OCI-LY1 (cell line): ENCODE measurements at regions not wholly inside any gene's neighbourhood (a gene's known extent, or its start where the extent isn't known, plus 50 kb on each side); places are given as distances from the start of the nearest gene placed in this dataset.

Experiments used
- H2AFZ ChIP-seq: fragments of 200-600 bp; sonication (generic), shearing (Covaris generic); 2 replicates; pipeline ENCODE4 v1.6.0; 2014; ENCODE audit warnings: antibody characterized with exemption, mild to moderate bottlenecking, low read length
- H3F3A ChIP-seq: fragments of 200-600 bp; sonication (generic), shearing (Covaris generic); 2 replicates; pipeline ENCODE4 v1.6.0; 2014; ENCODE audit warnings: mild to moderate bottlenecking, antibody characterized with exemption, low read length, moderate library complexity; ENCODE audit not compliant: insufficient read depth
- H3K27ac ChIP-seq: fragments of 200-600 bp; sonication (generic); 2 replicates; pipeline ENCODE4 v1.5.1; 2014; ENCODE audit warnings: low read length, mixed run types, mild to moderate bottlenecking, low read depth; ENCODE audit not compliant: poor library complexity, severe bottlenecking
- H3K27me3 ChIP-seq: fragments of 200-600 bp; sonication (generic); 2 replicates; pipeline ENCODE4 v1.6.0; 2014; ENCODE audit warnings: antibody characterized with exemption, mild to moderate bottlenecking, low read length, moderate library complexity; ENCODE audit not compliant: insufficient read depth
- H3K36me3 ChIP-seq: fragments of 200-600 bp; sonication (generic); 2 replicates; pipeline ENCODE4 v1.6.1; 2014; ENCODE audit warnings: mild to moderate bottlenecking, antibody characterized with exemption, low read length, moderate library complexity, mixed read lengths; ENCODE audit not compliant: insufficient read depth
- H3K4me1 ChIP-seq: fragments of 200-600 bp; sonication (generic); 2 replicates; pipeline ENCODE4 v1.5.1; 2014; ENCODE audit warnings: mild to moderate bottlenecking, low read length, moderate library complexity; ENCODE audit not compliant: insufficient read depth, severe bottlenecking
- H3K4me2 ChIP-seq: fragments of 200-600 bp; sonication (generic), shearing (Covaris generic); 2 replicates; pipeline ENCODE4 v1.6.1; 2014; ENCODE audit warnings: low read length
- H3K4me3 ChIP-seq: fragments of 200-600 bp; sonication (generic); 2 replicates; pipeline ENCODE4 v1.5.1; 2014; ENCODE audit warnings: low read length, low read depth, mild to moderate bottlenecking, mixed read lengths; ENCODE audit not compliant: poor library complexity, severe bottlenecking
- H3K79me2 ChIP-seq: fragments of 200-600 bp; shearing (Covaris generic); 2 replicates; pipeline ENCODE4 v1.6.1; 2016; ENCODE audit warnings: mixed run types, low read length, mixed read lengths; ENCODE audit not compliant: insufficient read depth
- H3K9ac ChIP-seq: fragments of 200-600 bp; sonication (generic), shearing (Covaris generic); 2 replicates; pipeline ENCODE4 v1.6.1; 2014; ENCODE audit warnings: mild to moderate bottlenecking, low read length, mixed read lengths
- H3K9me2 ChIP-seq: fragments of 200-600 bp; sonication (generic), shearing (Covaris generic); 2 replicates; pipeline ENCODE4 v1.6.1; 2014; ENCODE audit warnings: low read depth, mild to moderate bottlenecking, low read length, mixed read lengths
- H3K9me3 ChIP-seq: fragments of 200-600 bp; shearing (Covaris generic); 2 replicates; pipeline ENCODE4 v1.6.1; 2014; ENCODE audit warnings: low read length, mixed read lengths
- H4K20me1 ChIP-seq: fragments of 200-600 bp; sonication (generic), shearing (Covaris generic); 2 replicates; pipeline ENCODE4 v1.6.0; 2016; ENCODE audit warnings: mild to moderate bottlenecking, low read length; ENCODE audit not compliant: insufficient read depth
- CTCF ChIP-seq: fragments of 200-600 bp; sonication (generic), shearing (Covaris generic); IDR thresholded peaks from 2 replicates; pipeline ENCODE4 v1.5.1; 2017; ENCODE audit warnings: mild to moderate bottlenecking, antibody characterized with exemption, low read length, moderate library complexity, mixed read lengths
- EZH2 ChIP-seq: fragments of 200-600 bp; sonication (generic), shearing (Covaris generic); IDR thresholded peaks from 2 replicates; pipeline ENCODE4 v1.8.0; 2017; ENCODE audit warnings: borderline replicate concordance, mixed run types, mild to moderate bottlenecking, antibody characterized with exemption, low read length, moderate library complexity, mixed read lengths

GRCh38 chr5:89230178-89230577, 347.2 kb upstream of the MEF2C start:
- Histone ChIP-seq H3K27ac (no peak overlapping the region), H3K4me1 (peaks cover 6% of the 10 kb centered on the region), H3K9me2 (no peaks in the 10 kb centered on the region), H3K9ac (no peak overlapping the region), H3K4me2 (no peak overlapping the region), H2AFZ (no peak overlapping the region), H3F3A (no peaks in the 10 kb centered on the region; the same call in 1 of the 2 replicates), H3K27me3 (no peaks in the 10 kb centered on the region), H3K36me3 (no peaks in the 10 kb centered on the region), H3K4me3 (no peak overlapping the region), H4K20me1 (no peaks in the 10 kb centered on the region), H3K79me2 (no peaks in the 10 kb centered on the region), H3K9me3 (peaks cover 2% of the 10 kb centered on the region; the same call in 1 of the 2 replicates)
- TF ChIP-seq CTCF (no peak), EZH2 (no peak)

GRCh38 chr5:89229331-89230070, 346.5 kb upstream of the MEF2C start:
- Histone ChIP-seq H3K4me2 (no peak overlapping the region), H3K4me1 (peaks cover 6% of the 10 kb centered on the region), H3K4me3 (no peak overlapping the region), H2AFZ (no peak overlapping the region), H3K27ac (no peak overlapping the region), H4K20me1 (no peaks in the 10 kb centered on the region), H3K79me2 (no peaks in the 10 kb centered on the region), H3K9ac (no peak overlapping the region), H3K9me3 (peaks cover 2% of the 10 kb centered on the region; the same call in 1 of the 2 replicates), H3F3A (no peaks in the 10 kb centered on the region), H3K9me2 (no peaks in the 10 kb centered on the region), H3K36me3 (no peaks in the 10 kb centered on the region), H3K27me3 (no peaks in the 10 kb centered on the region)
- no peak for TF ChIP-seq EZH2
- TF ChIP-seq CTCF: no peak

- H3K36me3 ChIP-seq: no peaks in the 10 kb centered on the region
- no peak overlapping the region for H3K27ac ChIP-seq
- no peak overlapping the region for H3K9ac ChIP-seq
- peaks cover 2% of the 10 kb centered on the region; the same call in 1 of the 2 replicates for H3K9me3 ChIP-seq
- H2AFZ ChIP-seq: no peak overlapping the region
- H3K4me2 ChIP-seq: no peak overlapping the region
- TF ChIP-seq CTCF: no peak
- TF ChIP-seq EZH2: no peak
- no peaks in the 10 kb centered on the region for H4K20me1 ChIP-seq
- H3F3A ChIP-seq: no peaks in the 10 kb centered on the region
- H3K9me2 ChIP-seq: no peaks in the 10 kb centered on the region
- no peak overlapping the region for H3K4me3 ChIP-seq
- peaks cover 6% of the 10 kb centered on the region for H3K4me1 ChIP-seq
- no peaks in the 10 kb centered on the region for H3K79me2 ChIP-seq
- H3K27me3 ChIP-seq: no peaks in the 10 kb centered on the region
These were observed 345.4 kb upstream of the MEF2C start for GRCh38 chr5:89228355-89228754.
